Globus pallidus (tissue), 1 donor: ENCODE measurements at regions not wholly inside any gene's neighbourhood (a gene's known extent, or its start where the extent isn't known, plus 50 kb on each side); places are given as distances from the start of the nearest gene placed in this dataset.
"Not testable (repeated sequence)": the region's sequence is repeated elsewhere in the genome, so short reads cannot be mapped to it uniquely, and the experiment has no call there.

Experiments
- DNase-seq: peaks from one replicate; pipeline ENCODE4 v3.0.0-alpha.2; 2015; ENCODE audit warnings: low spot score

DNA sequence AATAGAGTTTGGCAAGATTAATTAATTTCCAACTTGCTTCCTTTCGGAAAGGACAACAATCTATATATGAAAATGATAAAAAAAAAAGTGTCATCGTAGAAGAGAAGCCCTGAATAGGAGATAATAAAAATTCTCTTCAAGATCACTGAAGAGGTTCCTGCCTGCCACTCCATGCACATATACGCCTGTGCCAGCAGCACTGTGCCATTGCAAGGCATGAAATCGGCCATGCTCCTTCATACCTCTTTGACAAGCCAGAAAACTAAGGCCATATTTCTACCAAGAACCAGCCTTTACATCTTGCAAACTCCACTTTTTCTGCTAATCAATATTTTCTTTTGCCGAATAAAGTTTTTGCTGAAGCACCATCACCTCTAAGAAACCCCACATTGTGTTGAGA lies 365.5 kb downstream of the CXXC4 start:
- no peak for DNase-seq

DNA sequence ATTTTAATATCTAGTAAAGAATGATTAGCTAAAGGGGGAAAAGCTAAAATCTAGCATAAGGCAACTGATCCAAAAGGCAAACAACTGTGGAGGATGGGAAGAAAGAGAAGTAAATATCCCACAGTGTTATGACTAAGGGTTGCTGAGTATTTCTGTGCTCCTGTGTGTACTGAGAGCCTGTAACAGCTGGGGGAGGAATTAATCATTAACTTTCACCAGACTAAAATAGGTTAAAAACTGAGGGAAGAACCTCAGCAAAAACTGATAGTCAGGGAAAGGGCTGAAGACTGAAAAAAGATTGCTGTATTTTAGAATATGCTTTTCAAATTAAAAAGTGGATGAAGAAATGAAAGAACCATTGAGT lies 365.9 kb downstream of the CXXC4 start:
- DNase-seq = no peak

DNA sequence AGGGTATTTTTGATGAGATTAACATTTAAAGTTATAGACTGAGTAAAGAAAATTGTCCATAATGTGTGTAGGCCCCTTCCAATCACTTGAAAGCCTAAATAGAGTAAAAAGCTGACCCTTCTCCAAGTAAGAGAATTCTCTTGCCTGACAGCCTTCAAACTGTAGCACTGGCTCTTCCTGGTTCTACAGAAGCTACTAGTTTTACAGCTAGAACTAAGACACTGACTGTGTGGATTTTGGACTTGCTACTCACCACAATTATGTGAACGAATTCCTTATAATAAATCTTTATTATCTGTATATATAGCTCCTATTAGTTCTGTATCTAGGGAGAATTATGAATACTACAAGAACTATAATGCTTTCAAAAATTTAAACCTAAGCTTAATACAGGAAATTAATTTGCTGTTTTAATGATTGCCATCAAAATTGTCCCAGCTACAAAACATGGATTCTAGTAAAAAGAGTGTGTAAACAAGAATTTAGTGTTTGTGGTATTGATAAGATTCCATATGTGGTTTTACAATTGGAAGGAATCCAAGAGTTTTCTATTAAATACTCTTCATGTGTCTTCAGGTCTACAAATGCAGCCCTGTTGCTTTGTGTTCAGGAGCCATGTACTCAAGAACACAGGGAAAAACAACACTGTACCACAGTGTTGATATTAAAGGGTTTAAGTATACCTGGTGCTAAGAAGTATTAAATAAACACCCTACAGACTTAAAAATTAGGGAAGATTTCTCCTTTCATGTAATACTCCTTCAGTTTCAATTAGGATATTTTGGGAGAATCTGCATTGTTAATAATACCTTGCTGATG lies 366.5 kb downstream of the CXXC4 start:
- DNase-seq = no peak

DNA sequence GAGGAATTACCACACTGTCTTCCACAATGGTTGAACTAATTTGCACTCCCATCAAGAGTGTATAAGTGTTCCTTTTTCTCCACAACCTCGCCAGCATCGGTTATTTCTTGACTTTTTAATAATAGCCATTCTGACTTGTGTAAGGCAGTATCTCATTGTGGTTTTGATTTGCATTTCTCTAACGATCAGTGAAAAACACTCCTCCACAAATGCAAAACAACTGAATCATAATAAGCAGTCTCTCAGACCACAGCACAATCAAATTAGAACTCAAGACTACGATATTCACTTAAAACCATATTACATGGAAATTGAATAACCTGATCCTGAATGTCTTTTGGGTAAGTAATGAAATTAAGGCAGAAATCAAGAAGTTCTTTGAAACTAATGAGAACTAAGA lies 371.7 kb downstream of the CXXC4 start:
- DNase-seq = no peak

DNA sequence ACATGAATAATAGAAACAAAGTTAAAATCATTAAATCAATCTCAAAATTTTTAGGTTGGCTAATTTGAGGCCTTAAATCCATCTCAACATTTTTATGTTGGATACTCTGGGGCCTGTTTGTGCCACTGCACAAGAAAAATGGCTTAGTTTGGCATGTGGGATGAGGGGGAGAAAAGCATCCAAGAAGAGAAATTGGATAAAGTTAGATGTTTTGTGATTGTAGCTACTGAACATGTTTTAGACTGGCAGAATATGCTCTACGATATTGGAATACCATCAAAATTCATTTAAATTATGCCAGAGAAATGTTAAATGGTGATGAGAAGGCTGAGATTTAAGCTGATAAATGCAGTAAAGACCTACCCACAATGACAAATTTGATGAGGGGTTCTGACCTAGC lies 376.9 kb downstream of the CXXC4 start:
- DNase-seq = no peak

DNA sequence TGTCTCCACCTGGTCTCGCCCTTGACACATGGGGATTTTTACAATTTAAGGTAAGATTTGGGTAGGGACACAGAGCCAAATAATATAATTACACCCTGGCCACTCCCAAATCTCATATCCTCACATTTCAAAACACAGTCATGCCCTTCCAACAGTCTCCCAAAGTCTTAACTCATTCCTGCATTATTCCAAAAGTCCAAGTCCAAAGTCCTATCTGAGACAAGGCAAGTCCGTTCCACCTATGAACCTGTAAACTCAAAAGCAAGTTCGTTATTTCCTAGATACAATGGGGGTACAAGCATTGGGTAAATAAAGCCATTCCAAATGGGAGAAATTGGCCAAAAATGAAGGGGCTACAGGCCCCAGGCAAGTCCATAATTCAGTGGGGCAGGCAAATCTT lies 380.8 kb downstream of the CXXC4 start:
- no peak for DNase-seq

DNA sequence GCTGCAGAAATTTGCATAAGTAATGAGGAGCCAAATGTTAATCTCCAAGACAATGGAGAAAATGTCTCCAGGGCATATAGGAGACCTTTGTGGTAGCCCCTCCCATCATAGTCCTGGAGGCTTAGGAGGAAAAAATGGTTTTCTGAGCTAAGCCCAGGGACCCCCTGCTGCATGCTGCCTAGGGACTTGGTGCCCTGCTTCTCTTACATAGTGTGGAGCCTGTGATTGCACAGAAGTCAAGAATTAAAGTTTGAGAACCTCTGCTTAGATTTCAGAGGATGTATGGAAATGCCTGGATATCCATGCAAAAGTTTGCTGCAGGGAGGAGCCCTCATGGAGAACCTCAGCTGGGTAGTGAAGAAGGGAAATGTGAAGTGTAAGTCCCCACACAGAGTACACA lies 379.4 kb upstream of the TACR3 start:
- DNase-seq = no peak

DNA sequence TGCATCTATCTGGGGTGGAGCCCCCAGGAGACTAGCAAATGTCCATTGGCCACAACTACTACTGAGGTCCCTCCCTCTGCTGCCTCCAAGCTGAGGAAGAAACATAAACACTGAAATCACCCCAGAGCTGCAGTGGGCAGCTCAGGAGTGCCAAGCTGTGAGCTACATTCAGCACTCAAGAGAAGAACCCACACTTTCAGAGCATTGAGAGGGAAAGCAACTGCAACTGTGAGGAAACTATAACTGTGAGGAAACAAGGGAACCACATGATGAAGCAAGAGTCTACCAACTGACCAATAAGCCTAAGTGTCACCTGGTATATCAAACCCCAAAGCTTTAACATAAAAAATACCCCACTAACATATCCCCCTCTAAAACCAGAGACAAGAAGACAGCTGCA lies 373.5 kb upstream of the TACR3 start:
- DNase-seq = no peak

DNA sequence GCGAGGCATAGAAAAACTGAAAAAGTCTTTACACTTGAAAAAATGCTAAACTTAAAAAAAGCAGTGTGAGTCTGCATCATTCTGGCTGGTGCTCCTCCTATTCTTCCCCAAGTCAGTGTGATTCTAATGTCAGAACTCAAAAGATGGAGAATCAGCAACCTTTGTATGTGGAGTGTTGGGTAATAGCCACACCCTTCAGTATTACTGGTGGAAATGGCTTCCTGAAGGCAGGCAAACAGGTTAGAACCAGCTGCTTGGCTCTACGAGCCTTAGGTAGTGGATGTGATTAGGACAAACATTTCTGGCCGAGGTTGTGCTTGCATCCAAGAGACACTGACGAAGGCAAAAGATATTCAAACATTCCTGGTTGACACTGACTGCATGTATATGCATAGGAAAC lies 353.4 kb upstream of the TACR3 start:
- DNase-seq = no peak

DNA sequence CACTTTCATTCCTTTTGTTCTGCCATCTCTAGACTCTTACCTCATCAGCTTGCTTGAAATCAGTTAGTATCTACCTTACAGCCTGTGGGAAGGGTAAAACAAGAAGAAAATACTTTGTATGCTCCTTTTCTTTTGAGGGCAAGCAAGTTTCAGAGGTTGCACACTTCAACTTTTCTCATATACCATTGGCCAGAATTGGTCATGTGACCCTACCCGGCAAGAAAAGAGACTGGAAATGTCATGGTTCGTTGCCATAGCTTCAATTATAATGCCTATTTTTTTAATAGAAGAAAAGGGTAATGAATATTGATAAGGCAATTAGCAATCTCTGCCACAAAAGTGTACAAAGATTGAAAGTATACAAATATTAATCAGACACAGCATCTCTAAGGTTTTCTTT lies 346.7 kb upstream of the TACR3 start:
- no peak for DNase-seq

DNA sequence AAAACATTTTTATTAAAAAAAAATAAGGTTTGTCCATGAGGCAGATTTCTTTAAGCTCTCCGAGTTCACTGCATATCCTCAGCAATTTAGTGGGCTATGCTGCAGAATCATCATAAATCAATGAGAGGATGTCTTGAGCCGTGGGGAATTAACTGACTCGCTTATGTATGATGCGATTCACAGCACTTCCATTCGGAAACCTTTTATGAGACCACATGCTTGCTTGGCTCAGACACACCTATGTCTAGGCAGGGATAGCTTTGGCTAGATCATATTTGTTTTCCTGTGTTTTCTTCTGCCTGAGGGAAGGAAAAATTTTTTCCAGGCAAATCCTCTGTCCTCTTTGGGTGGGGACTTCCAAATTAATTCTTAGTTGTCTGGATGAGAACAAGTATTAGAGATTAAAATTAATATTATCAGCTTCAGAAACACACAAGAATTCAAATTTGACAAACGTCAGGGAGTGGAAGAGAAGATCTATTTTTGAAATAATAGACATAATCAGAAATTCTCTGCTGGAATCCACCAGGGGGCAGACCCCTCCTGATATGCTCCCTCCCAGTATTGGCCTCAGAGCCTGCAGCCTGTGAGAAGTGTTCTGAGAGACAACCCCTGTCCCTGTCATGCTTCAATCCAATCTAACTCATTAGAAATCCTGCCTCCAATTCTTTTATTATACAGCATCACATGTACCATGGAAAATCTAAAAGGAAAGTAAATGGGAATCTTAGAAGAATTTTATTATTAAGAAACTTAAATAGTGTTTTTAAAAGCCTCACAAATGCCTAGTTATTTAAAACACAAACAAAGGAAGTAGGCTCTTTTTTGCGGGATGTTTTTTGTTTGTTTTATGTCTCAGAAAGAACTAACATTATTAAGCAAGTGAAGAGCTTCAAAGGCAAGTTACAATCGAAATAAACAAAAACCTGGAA lies 345.1 kb upstream of the TACR3 start:
- peak; percentile 91 for DNase-seq

DNA sequence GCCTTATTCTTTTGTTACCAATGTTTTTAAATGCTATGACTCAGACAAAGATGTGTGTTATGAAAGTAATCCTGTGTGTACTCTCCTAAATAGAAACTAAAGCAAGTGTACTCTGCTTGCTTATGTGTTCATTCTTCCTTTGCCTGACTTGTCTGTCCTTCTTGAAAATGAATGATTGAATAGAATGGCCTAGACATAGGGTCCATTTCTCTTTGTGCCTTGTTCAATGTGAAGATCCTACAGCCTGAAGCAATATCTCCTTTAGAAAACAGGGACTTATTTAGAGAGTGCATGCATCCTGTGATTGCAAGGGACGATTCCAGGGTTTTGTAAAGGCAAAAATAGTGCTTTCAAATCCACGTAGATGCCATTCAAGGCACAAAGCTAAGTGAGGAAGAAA lies 343.6 kb upstream of the TACR3 start:
- no peak for DNase-seq

DNA sequence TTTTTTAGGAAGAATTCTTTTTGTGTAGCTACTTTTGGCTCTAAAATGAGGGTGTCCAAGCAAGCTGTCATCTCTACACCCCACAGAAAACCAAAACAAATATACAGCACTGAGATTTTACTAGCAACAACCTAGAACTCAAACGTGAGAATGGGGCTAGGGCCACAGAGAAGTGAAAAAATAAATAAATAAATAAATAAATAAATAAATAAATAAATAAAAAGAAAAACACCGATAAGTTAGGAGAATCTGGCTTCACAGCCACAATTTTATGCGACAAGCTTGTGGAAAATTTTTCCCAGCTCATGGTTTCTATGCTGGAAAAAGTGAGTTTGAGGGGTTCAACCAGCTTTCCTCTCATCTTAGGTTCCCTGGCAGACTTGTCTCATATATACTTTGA lies 324.6 kb upstream of the TACR3 start:
- DNase-seq = no peak

DNA sequence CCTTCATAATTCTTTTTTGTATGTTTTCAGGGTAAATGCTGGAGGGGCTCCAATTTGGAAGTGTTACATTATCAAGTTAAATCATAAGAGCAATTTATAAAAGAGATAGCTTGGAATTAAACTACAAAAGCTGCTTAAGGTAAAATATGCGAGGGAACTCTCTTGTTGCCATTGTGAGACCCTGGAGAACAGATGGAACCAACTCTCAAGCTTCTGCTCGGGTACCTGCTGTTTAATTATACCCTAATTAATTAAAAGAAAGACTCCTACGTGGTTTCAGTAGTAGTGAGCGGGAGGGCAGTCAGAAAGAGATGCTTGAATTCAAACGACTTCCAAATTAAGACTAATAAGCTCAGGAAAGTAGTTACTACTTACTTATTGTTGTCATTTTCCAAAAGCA lies 313.1 kb upstream of the TACR3 start:
- DNase-seq = no peak

DNA sequence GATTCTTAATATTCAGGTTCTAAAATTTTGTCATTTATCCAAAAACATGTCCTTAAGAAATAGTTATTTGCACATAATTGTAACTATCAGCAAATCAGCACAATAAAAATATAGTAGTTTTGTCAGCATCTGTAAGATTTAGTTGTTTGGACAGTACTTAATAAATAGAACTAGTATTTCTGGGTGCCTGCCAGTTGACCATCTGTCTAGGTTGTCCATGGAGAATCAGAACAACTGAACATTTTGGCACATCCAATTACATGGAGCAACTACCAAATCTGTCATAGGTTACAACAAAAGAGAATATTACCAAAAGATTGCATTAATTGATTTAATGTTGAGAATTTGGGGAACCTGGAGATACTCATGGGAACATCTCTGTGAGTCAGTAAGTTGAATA lies 305.5 kb upstream of the TACR3 start:
- DNase-seq = no peak

DNA sequence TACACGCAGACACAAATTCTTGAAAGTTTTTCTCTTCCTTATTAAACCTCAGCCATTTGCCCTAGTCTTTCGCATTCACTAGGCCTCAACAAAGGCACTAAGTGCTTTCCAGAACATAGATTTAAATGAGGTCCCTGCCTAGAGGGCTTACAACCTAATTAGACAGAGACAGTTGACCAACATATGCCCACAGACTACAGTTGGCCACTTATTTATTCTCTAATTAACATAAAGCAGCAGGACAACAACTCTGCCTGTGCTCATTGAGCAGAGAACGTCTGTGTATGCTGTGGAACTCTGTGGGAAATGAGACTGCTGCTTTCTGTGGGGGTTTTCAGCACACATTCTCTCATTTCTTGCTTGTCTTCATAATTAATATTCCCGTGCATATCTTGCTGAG lies 303.0 kb upstream of the TACR3 start:
- no peak for DNase-seq

DNA sequence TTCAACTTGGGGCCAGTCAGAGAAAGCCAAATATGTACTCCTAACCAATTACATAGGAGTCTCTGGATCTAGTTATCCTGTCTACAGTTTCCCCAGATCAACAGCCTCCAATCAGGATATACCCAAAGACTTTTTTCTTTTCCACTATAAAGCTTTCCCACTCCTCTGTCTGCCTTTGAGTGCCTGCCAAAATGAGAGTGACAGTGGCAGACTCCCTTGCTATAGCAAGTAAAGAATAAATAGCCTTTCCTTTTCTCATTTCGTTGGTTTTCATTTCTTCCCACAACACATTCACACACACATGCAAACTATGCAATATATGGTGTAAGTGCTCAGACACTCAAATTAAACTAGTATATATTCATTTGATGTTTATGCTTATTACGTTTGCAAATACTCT lies 302.4 kb upstream of the TACR3 start:
- no peak for DNase-seq

DNA sequence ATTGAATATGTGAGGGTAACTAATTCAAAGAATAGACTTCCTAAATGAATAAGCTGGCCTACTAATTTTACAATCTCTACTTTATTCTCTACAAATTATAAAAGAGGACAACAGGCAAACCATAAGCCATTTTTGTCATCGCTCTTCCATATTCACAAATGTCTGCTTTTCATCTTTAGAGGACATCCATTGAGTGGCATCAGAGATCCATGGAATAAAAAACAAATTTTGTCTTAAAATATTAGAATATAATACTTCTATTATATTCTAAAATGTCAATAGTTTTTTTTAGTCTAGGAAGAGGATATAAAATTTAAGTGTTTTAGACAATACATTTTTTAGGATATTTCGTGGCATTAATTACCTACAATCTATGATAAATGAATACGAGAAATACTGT lies 300.9 kb upstream of the TACR3 start:
- no peak for DNase-seq

DNA sequence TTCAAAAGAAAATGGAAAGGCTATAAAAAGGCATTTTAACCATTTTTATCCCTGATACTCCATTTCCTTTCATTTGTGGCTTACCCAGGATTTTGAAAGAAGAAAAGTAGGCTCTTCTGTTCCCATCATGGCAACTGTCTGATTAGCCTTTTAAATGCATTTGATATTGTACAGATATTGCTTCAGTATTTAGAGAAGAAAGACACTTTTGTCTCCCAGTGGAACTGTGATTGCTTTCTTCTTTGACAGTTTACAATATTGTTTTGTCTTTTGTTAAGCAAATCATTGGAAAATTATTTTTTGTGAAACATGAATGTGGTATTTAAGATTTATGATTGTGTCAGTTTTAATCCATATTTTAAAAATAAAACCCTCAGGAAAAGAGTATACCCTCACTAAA lies 297.4 kb upstream of the TACR3 start:
- DNase-seq = peak; percentile 53

DNA sequence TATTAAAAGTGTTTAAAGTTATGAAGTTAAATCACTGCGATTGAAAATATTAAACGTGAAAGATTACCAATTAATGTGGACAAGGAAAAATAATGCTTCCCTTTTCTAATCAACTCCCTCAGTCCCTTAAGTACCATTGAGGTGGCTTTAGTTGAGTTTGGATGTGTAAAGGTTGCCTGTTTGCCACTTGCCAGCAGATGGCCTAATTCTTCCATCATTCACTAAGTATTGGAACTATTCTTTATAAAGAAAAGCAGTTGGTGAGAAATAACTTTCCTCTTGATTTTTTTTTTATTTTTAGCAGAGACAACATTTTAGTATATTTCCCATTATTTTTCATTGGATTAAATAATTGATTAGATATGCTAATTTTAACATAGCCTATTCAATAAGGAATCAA lies 295.9 kb upstream of the TACR3 start:
- DNase-seq = peak; percentile 68

DNA sequence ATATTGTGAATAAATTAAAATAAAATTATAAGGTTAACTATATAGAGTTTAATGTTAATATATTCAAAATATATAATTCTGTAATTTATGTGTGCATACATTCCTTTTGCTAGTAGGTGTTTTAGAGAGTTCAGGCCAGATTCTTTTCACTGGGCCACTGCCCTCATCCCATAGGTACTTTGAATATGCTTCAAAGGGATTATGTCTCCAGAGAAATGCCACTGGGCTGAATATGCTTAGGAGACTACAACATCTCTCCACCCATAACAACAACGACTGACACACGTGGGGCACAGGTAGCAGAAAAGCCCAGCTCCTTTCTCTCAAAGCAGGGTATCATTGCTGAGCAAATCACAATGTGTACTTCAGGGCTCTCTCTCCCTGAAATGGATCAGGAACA lies 290.9 kb upstream of the TACR3 start:
- no peak for DNase-seq

DNA sequence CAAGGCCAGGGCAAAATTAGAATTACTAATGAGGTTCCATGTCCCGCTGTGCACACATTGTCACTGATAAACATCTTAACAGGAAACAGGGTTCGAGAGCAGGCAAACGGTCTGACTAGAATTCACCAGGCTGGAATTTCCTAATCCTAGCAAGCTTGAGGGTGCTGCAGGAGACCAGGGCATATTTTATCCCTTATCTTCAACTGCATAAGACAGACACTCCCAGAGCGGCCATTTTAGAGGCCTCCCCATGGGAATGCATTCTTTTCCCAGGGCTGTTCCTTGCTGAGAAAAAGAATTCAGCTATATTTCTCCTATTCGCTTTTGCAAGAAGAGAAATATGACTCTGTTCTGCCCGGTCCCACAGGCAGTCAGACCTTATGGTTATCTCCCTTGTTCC lies 282.5 kb upstream of the TACR3 start:
- DNase-seq = not testable (repeated sequence)

DNA sequence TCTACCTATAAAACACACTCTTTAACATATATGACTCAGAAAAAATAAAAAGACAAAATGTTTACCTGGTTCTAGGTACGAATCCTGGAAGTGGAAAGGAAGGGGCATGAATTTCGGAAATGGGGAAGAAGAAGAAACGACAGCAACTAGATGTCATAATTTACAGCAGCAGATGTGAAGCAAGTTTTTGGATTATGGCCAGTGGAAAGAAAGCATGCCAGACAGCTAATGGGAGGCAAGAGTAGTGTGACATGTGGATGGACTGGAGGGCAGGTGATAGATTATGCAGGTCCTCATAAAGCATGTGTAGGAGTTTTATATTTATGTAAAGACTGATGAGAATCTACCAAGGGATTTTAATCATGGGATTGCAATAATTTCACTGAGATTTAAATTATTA lies 279.0 kb upstream of the TACR3 start:
- no peak for DNase-seq

DNA sequence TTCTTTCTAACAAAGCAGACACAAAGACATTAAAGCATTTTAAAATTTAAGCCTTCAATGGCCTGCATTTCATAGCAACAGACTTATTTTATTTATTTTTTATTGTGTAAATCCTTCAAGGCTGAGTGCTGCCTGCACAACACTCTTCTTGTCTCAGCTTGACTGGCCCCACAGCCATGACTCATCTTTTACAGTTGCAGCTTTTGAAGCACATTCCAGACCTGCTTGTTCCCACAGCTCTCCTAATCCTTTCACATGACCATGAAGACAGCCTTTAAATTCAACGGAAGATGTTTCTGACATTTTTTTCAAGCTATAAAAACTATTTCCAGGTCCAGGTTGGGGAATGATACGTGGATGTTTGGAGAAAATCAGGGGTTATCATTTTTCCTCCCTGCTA lies 276.9 kb upstream of the TACR3 start:
- peak; percentile 55 for DNase-seq
